Astrocyte (in vitro differentiated cells and primary cell): ENCODE measurements at regions not wholly inside any gene's neighbourhood (a gene's known extent, or its start where the extent isn't known, plus 50 kb on each side); places are given as distances from the start of the nearest gene placed in this dataset.

Experiments used
- EZH2 ChIP-seq: IDR thresholded peaks from 2 replicates; pipeline ENCODE4 v1.6.1; 2012; ENCODE audit warnings: mild to moderate bottlenecking, low read length, inconsistent platforms; ENCODE audit not compliant: insufficient read depth
- TF ChIP-seq, protein P1 (sequence below): IDR thresholded peaks from 2 replicates; pipeline ENCODE4 v1.5.1; 2011; ENCODE audit warnings: low read depth, mild to moderate bottlenecking, inconsistent platforms, low read length, moderate library complexity; ENCODE audit not compliant: insufficient read depth

GRCh38 chr12:88977115-88977514 is 375.2 kb downstream of the DUSP6 start:
- TF ChIP-seq, protein P1, sequence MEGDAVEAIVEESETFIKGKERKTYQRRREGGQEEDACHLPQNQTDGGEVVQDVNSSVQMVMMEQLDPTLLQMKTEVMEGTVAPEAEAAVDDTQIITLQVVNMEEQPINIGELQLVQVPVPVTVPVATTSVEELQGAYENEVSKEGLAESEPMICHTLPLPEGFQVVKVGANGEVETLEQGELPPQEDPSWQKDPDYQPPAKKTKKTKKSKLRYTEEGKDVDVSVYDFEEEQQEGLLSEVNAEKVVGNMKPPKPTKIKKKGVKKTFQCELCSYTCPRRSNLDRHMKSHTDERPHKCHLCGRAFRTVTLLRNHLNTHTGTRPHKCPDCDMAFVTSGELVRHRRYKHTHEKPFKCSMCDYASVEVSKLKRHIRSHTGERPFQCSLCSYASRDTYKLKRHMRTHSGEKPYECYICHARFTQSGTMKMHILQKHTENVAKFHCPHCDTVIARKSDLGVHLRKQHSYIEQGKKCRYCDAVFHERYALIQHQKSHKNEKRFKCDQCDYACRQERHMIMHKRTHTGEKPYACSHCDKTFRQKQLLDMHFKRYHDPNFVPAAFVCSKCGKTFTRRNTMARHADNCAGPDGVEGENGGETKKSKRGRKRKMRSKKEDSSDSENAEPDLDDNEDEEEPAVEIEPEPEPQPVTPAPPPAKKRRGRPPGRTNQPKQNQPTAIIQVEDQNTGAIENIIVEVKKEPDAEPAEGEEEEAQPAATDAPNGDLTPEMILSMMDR: no peak
- no peak for TF ChIP-seq EZH2
